H1 (cell line): ENCODE measurements at regions not wholly inside any gene's neighbourhood (a gene's known extent, or its start where the extent isn't known, plus 50 kb on each side); places are given as distances from the start of the nearest gene placed in this dataset.

Source experiments
- CTCF ChIA-PET: fragments of 300-600 bp; sonication (Branson Sonifier 250); formaldehyde crosslinking; loops from one replicate; lab custom pipeline; 2021; ENCODE audit not compliant: partially characterized antibody; lab: Charles Lee
- POLR2A ChIA-PET: fragments of 300-600 bp; sonication (Branson Sonifier 250); formaldehyde crosslinking; loops from one replicate; lab custom pipeline; 2021; ENCODE audit warnings: inconsistent platforms; ENCODE audit not compliant: partially characterized antibody; lab: Charles Lee
- DNase-seq, 2 experiments: peaks; one replicate each; pipeline versions ENCODE4 v3.0.0 to v3.0.0-alpha.2; 2010 to 2022; ENCODE audit warnings: low spot score in 2 of 2, low read depth in 1 of 2, mixed read lengths in 1 of 2
- FAIRE-seq: peaks from 2 replicates; lab custom pipeline; 2011; peaks lifted over from hg19 to GRCh38; lab: Jason Lieb, UNC
- H2AFZ ChIP-seq: 2 replicates; pipeline ENCODE4 v1.8.1; 2012; ENCODE audit warnings: low read length, inconsistent platforms
- H2AK5ac ChIP-seq: 2 replicates; pipeline ENCODE4 v1.6.1; 2013; ENCODE audit warnings: low read depth, low read length
- H2BK120ac ChIP-seq: replicated peaks from 2 replicates; pipeline ENCODE3; 2013; ENCODE audit warnings: low read depth, low read length, inconsistent platforms
- H2BK12ac ChIP-seq: 2 replicates; pipeline ENCODE4 v1.6.1; 2013; ENCODE audit warnings: low read depth, low read length
- H2BK15ac ChIP-seq: 2 replicates; pipeline ENCODE4 v1.6.1; 2013; ENCODE audit warnings: low read length
- H2BK20ac ChIP-seq: 2 replicates; pipeline ENCODE4 v1.6.1; 2013; ENCODE audit warnings: low read length
- H2BK5ac ChIP-seq: 2 replicates; pipeline ENCODE4 v1.6.1; 2013; ENCODE audit warnings: low read depth, low read length
- H3K14ac ChIP-seq: 2 replicates; pipeline ENCODE4 v1.6.1; 2013; ENCODE audit warnings: inconsistent platforms; ENCODE audit not compliant: insufficient read length
- H3K18ac ChIP-seq: 2 replicates; pipeline ENCODE4 v1.6.1; 2013; ENCODE audit warnings: low read length; ENCODE audit errors: extremely low read depth
- H3K23ac ChIP-seq: 2 replicates; pipeline ENCODE4 v1.6.1; 2013; ENCODE audit warnings: inconsistent platforms; ENCODE audit not compliant: insufficient read length
- H3K23me2 ChIP-seq: 2 replicates; pipeline ENCODE4 v1.6.1; 2013; ENCODE audit warnings: low read depth, low read length
- H3K27ac ChIP-seq: 2 replicates; pipeline ENCODE4 v1.6.1; 2011; ENCODE audit warnings: low read depth, low read length, inconsistent platforms
- H3K27me3 ChIP-seq, 4 experiments: replicated peaks in 1 of 4; 1 replicate in 1 of 4; 2 replicates in 3 of 4; pipeline versions ENCODE4 v1.6.1 to v1.8.1; 2011 to 2013; ENCODE audit warnings: low read length in 3 of 4, mild to moderate bottlenecking in 3 of 4, inconsistent platforms in 2 of 4, mixed read lengths in 2 of 4, moderate library complexity in 1 of 4; ENCODE audit not compliant: control insufficient read depth in 3 of 4, insufficient read depth in 3 of 4; ENCODE audit errors: extremely low read depth in 1 of 4
- H3K36me3 ChIP-seq, 4 experiments: 2 replicates each; pipeline versions ENCODE4 v1.6.1 to v1.8.1; 2011 to 2013; ENCODE audit warnings: mild to moderate bottlenecking in 4 of 4, low read length in 3 of 4, moderate library complexity in 2 of 4, control low read depth in 1 of 4, inconsistent platforms in 1 of 4; ENCODE audit not compliant: insufficient read depth in 4 of 4, control insufficient read depth in 2 of 4
- H3K4ac ChIP-seq: replicated peaks from 2 replicates; pipeline ENCODE3; 2013; ENCODE audit warnings: low read length, low read depth, mixed read lengths, inconsistent platforms; ENCODE audit not compliant: insufficient read length
- H3K4me1 ChIP-seq, 4 experiments: replicated peaks in 1 of 4; 1 replicate in 1 of 4; 2 replicates in 3 of 4; pipeline versions ENCODE4 v1.6.1 to v1.8.1; 2011 to 2013; ENCODE audit warnings: low read length in 3 of 4, inconsistent platforms in 2 of 4, mixed read lengths in 1 of 4; ENCODE audit not compliant: insufficient read depth in 4 of 4, control insufficient read depth in 3 of 4
- H3K4me2 ChIP-seq, 2 experiments: 2 replicates each; pipeline versions ENCODE4 v1.6.1 to v1.8.1; 2011 to 2013; ENCODE audit warnings: low read depth in 2 of 2, low read length in 2 of 2, control low read depth in 1 of 2, inconsistent platforms in 1 of 2, mild to moderate bottlenecking in 1 of 2; ENCODE audit not compliant: insufficient read depth in 1 of 2
- H3K4me3 ChIP-seq, 4 experiments: fragments of 200-600, 300-600 bp in 1 of 4; sonication (generic), shearing (Covaris generic), sonication (Bioruptor Twin) in 1 of 4; 2 replicates each; pipeline versions ENCODE4 v1.5.1 to v1.8.1; 2011 to 2016; ENCODE audit warnings: low read length in 4 of 4, low read depth in 3 of 4, control low read depth in 2 of 4, inconsistent platforms in 2 of 4, mild to moderate bottlenecking in 2 of 4, mixed read lengths in 1 of 4, moderate library complexity in 1 of 4; ENCODE audit not compliant: insufficient read depth in 2 of 4; ENCODE audit errors: extremely low read depth in 1 of 4
- H3K56ac ChIP-seq: replicated peaks from 2 replicates; pipeline ENCODE3; 2013; ENCODE audit warnings: low read depth, mild to moderate bottlenecking, mixed read lengths, low read length, inconsistent platforms; ENCODE audit not compliant: insufficient read length
- H3K79me1 ChIP-seq: 2 replicates; pipeline ENCODE4 v1.6.1; 2013; ENCODE audit warnings: low read depth, low read length, control low read depth
- H3K79me2 ChIP-seq, 2 experiments: 2 replicates each; pipeline versions ENCODE4 v1.6.1 to v1.8.1; 2012 to 2013; ENCODE audit warnings: low read length in 2 of 2, mild to moderate bottlenecking in 2 of 2, inconsistent platforms in 1 of 2; ENCODE audit not compliant: insufficient read depth in 2 of 2, control insufficient read depth in 1 of 2
- H3K9ac ChIP-seq, 4 experiments: replicated peaks in 1 of 4; 1 replicate in 1 of 4; 2 replicates in 3 of 4; pipeline versions ENCODE4 v1.6.1 to v1.8.1; 2011 to 2013; ENCODE audit warnings: low read depth in 3 of 4, low read length in 3 of 4, control low read depth in 2 of 4, mild to moderate bottlenecking in 2 of 4, moderate library complexity in 2 of 4, inconsistent platforms in 1 of 4; ENCODE audit errors: extremely low read depth in 1 of 4
- H3K9me3 ChIP-seq, 2 experiments: 2 replicates each; pipeline versions ENCODE4 v1.6.1 to v1.8.1; 2012 to 2013; ENCODE audit warnings: mild to moderate bottlenecking in 2 of 2, moderate library complexity in 2 of 2, control low read depth in 1 of 2, inconsistent platforms in 1 of 2, low read depth in 1 of 2, low read length in 1 of 2, mixed read lengths in 1 of 2; ENCODE audit not compliant: insufficient read depth in 2 of 2
- H4K20me1 ChIP-seq, 2 experiments: replicated peaks in 1 of 2; 2 replicates each; pipeline versions ENCODE3 to v1.8.1; 2011 to 2013; ENCODE audit warnings: inconsistent platforms in 2 of 2, low read length in 2 of 2, mild to moderate bottlenecking in 1 of 2; ENCODE audit not compliant: insufficient read depth in 2 of 2, control insufficient read depth in 1 of 2
- H4K5ac ChIP-seq: 2 replicates; pipeline ENCODE4 v1.6.1; 2013; ENCODE audit warnings: low read length, low read depth, mixed read lengths, inconsistent platforms; ENCODE audit not compliant: insufficient read length
- H4K8ac ChIP-seq: 2 replicates; pipeline ENCODE4 v1.8.0; 2013; ENCODE audit warnings: mild to moderate bottlenecking, moderate library complexity, low read length, inconsistent platforms; ENCODE audit not compliant: insufficient read depth; ENCODE audit errors: extremely low read depth
- H4K91ac ChIP-seq: replicated peaks from 2 replicates; pipeline ENCODE3; 2013; ENCODE audit warnings: low read length, mixed read lengths, inconsistent platforms; ENCODE audit not compliant: insufficient read length
- RFX5 ChIP-seq: IDR thresholded peaks from 2 replicates; pipeline ENCODE4 v1.6.1; 2011; ENCODE audit warnings: low read depth, low read length, improper control_type of control experiment, borderline replicate concordance
- SAP30 ChIP-seq: fragments of 300-600 bp; sonication (generic); IDR thresholded peaks from 2 replicates; pipeline ENCODE4 v1.7.1; 2012; ENCODE audit warnings: low read length, moderate library complexity, mild to moderate bottlenecking, inconsistent platforms; ENCODE audit not compliant: insufficient read depth, insufficient replicate concordance
- TBP ChIP-seq: IDR thresholded peaks from 2 replicates; pipeline ENCODE4 v1.6.1; 2011; ENCODE audit warnings: low read depth, low read length, improper control_type of control experiment
- USF2 ChIP-seq: IDR thresholded peaks from 2 replicates; pipeline ENCODE4 v1.6.1; 2011; ENCODE audit warnings: low read length, improper control_type of control experiment
- WGBS, 2 experiments: shearing (Covaris generic) in 1 of 2; methylation state at CpG; one replicate each; pipeline versions ENCODE4 v1.1.6 to v1.1.7; 2013 to 2015; ENCODE audit warnings: low lambda C conversion rate in 2 of 2, mixed read lengths in 2 of 2, inconsistent platforms in 1 of 2, low coverage in 1 of 2, missing lambda C conversion rate in 1 of 2; ENCODE audit not compliant: insufficient replicate concordance in 2 of 2, insufficient coverage in 1 of 2, insufficient read length in 1 of 2; ENCODE audit errors: extremely low coverage in 1 of 2, missing lambda C conversion rate in 1 of 2; 5-methylcytosine and 5-hydroxymethylcytosine counted together

- no peak overlapping the region for H2AK5ac ChIP-seq
- H2BK15ac ChIP-seq, result no peak overlapping the region
- H3K4me2 ChIP-seq, result no peak overlapping the region
- 83% methylated on average over 7 of the region's 7 CpGs; no CpG with 5 or more reads in 1 of the 2 experiments for WGBS, 2 experiments
- no peaks in the 10 kb centered on the region; a peak in 1 of 7 replicates for H3K4me1 ChIP-seq
- H3K56ac ChIP-seq, result no peak overlapping the region
- no peaks in the 10 kb centered on the region for H3K23me2 ChIP-seq
- no peaks in the 10 kb centered on the region for H3K36me3 ChIP-seq
- no peak overlapping the region for H3K27ac ChIP-seq
- no peak overlapping the region for H4K91ac ChIP-seq
- FAIRE-seq, result no peak
- no peaks in the 10 kb centered on the region for H4K20me1 ChIP-seq
- H3K9me3 ChIP-seq, result no peaks in the 10 kb centered on the region
- ChIA-PET CTCF (no interaction called here), POLR2A (no interaction called here)
- H2BK120ac ChIP-seq, result no peak overlapping the region
- DNase-seq, result no peak
- H2AFZ ChIP-seq, result no peak overlapping the region
- H2BK5ac ChIP-seq, result no peak overlapping the region
- no peak overlapping the region for H3K4ac ChIP-seq
- no peak overlapping the region for H3K18ac ChIP-seq
- H3K79me1 ChIP-seq, result no peaks in the 10 kb centered on the region
- no peak overlapping the region for H3K9ac ChIP-seq
- H3K27me3 ChIP-seq, result no peaks in the 10 kb centered on the region
- H3K4me3 ChIP-seq, result no peak overlapping the region
- no peak overlapping the region for H3K23ac ChIP-seq
- no peak overlapping the region for H4K8ac ChIP-seq
- no peak overlapping the region for H3K14ac ChIP-seq
- H4K5ac ChIP-seq, result no peak overlapping the region
- TF ChIP-seq USF2 (no peak), TBP (no peak), SAP30 (no peak), RFX5 (no peak)
- H2BK12ac ChIP-seq, result no peak overlapping the region
- no peaks in the 10 kb centered on the region for H3K79me2 ChIP-seq
- no peak overlapping the region for H2BK20ac ChIP-seq
Measured at GRCh38 chr16:49078571-49078970, 203.1 kb downstream of the CBLN1 start.
